ENCODE measurements at regions not wholly inside any gene's neighbourhood (a gene's known extent, or its start where the extent isn't known, plus 50 kb on each side); places are given as distances from the start of the nearest gene placed in this dataset.

DNA sequence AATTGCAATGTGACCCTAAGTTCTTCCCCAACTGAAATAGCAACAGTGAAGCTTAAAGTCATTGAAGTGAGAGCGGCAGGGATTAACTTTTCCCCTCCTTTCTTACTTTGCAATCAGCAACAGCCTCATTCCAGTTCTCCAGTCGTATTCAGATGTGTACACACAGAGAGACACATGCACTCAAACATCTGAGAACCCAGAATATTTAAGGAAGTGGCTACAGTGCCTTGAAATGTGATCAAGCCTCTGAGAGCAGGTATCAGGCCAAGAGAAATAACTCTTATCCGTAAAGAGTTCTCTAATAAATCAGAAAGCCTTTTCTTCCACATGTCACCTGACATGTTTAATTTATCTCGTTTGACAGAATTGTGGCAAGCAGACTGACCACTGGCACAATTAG lies 388.9 kb upstream of the NPVF start:
- Histone ChIP-seq H3K4me1 (ENCODE audit: control insufficient read depth, extremely low read depth, insufficient read depth, low read length) (no peaks in the 10 kb centered on the region), H3K79me2 (ENCODE audit: control insufficient read depth, insufficient read depth, low read length) (no peaks in the 10 kb centered on the region), H3K9me3 (replicated peaks; ENCODE audit: control insufficient read depth, insufficient read depth, low read length) (no peaks in the 10 kb centered on the region), H3K36me3 (ENCODE audit: control insufficient read depth in 2 of 2, extremely low read depth in 1 of 2, insufficient read depth in 2 of 2, low read length in 2 of 2) (no peaks in the 10 kb centered on the region), H3K9me1 (replicated peaks; ENCODE audit: control insufficient read depth, extremely low read depth, insufficient read depth, low read length) (no peaks in the 10 kb centered on the region), H3K27ac (ENCODE audit: insufficient read depth, low read depth, low read length) (no peak overlapping the region), H3K4me2 (ENCODE audit: insufficient read depth, low read length) (no peak overlapping the region), H2AFZ (ENCODE audit: low read depth, low read length) (no peak overlapping the region), H4K20me1 (replicated peaks; ENCODE audit: control insufficient read depth, extremely low read depth, insufficient read depth, low read length) (no peaks in the 10 kb centered on the region), H3K4me3 (replicated peaks in 1 of 3; ENCODE audit: insufficient read depth in 1 of 3, low read depth in 1 of 3, low read length in 3 of 3) (no peak overlapping the region), H3K9ac (replicated peaks; ENCODE audit: extremely low read depth, insufficient read depth, low read length) (no peak overlapping the region), H3K27me3 (ENCODE audit: control insufficient read depth in 2 of 2, insufficient read depth in 2 of 2, low read length in 2 of 2) (no peaks in the 10 kb centered on the region)
- FAIRE-seq, result no peak
- intact Hi-C loops (cut with micrococcal nuclease) (no loop called here), dilution Hi-C loops (cut with MboI; ENCODE audit: extremely low pct_ligation_motif_present, low sequenced_read_pairs) (no loop called here)
- ChIA-PET POLR2A (no interaction called here), CTCF (no interaction called here)
- DNase-seq (ENCODE audit: low read depth, low spot score), result no peak
- no TSS peak for BruUV-seq (replicated peaks)
- TF ChIP-seq POLR2AphosphoS5 (IDR thresholded peaks at IDR 0.05; ENCODE audit: insufficient read depth, low read depth, low read length) (no peak), GATA2 (IDR thresholded peaks at IDR 0.05; ENCODE audit: insufficient read depth, insufficient read length, low read depth, low read length) (no peak), FOS (IDR thresholded peaks at IDR 0.05; ENCODE audit: borderline replicate concordance, insufficient read depth, low read length) (no peak), MYC (IDR thresholded peaks at IDR 0.05; ENCODE audit: low read depth, low read length) (no peak), JUN (IDR thresholded peaks at IDR 0.05; ENCODE audit: borderline replicate concordance, insufficient read depth, insufficient read length, low read depth) (no peak), EZH2 (IDR thresholded peaks at IDR 0.05; ENCODE audit: borderline replicate concordance, low read depth, low read length, severe bottlenecking) (no peak)
- TF ChIP-seq, protein P1, sequence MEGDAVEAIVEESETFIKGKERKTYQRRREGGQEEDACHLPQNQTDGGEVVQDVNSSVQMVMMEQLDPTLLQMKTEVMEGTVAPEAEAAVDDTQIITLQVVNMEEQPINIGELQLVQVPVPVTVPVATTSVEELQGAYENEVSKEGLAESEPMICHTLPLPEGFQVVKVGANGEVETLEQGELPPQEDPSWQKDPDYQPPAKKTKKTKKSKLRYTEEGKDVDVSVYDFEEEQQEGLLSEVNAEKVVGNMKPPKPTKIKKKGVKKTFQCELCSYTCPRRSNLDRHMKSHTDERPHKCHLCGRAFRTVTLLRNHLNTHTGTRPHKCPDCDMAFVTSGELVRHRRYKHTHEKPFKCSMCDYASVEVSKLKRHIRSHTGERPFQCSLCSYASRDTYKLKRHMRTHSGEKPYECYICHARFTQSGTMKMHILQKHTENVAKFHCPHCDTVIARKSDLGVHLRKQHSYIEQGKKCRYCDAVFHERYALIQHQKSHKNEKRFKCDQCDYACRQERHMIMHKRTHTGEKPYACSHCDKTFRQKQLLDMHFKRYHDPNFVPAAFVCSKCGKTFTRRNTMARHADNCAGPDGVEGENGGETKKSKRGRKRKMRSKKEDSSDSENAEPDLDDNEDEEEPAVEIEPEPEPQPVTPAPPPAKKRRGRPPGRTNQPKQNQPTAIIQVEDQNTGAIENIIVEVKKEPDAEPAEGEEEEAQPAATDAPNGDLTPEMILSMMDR (IDR thresholded peaks at IDR 0.05; ENCODE audit: extremely low read depth in 1 of 2, insufficient read depth in 1 of 2, low read depth in 1 of 2, low read length in 2 of 2), result no peak
- TF ChIP-seq, protein P2, sequence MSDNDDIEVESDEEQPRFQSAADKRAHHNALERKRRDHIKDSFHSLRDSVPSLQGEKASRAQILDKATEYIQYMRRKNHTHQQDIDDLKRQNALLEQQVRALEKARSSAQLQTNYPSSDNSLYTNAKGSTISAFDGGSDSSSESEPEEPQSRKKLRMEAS (IDR thresholded peaks at IDR 0.05; ENCODE audit: insufficient read depth, insufficient read length), result no peak
